Renal cortex interstitium (tissue), 11 donors: ENCODE measurements at regions not wholly inside any gene's neighbourhood (a gene's known extent, or its start where the extent isn't known, plus 50 kb on each side); places are given as distances from the start of the nearest gene placed in this dataset.

Experiments used
- DNase-seq, 11 donors: peaks; one replicate each; pipeline ENCODE4 v3.0.0-alpha.2; 2013; ENCODE audit warnings: low read depth in 9 of 11, low spot score in 4 of 11; ENCODE audit errors: extremely low read depth in 1 of 11

- no peak for DNase-seq
These were observed 67.5 kb upstream of the SPATA13 start for GRCh38 chr13:24093047-24093446.

GRCh38 chr13:24096659-24097058 lies 63.9 kb upstream of the SPATA13 start:
- DNase-seq, result no peak

GRCh38 chr13:24097064-24097463 lies 63.5 kb upstream of the SPATA13 start:
- no peak for DNase-seq

GRCh38 chr13:24097667-24098066 lies 62.9 kb upstream of the SPATA13 start:
- DNase-seq, result no peak

GRCh38 chr13:24099490-24099889 lies 61.0 kb upstream of the SPATA13 start:
- no peak for DNase-seq

- no peak for DNase-seq
These were observed 60.3 kb upstream of the SPATA13 start for GRCh38 chr13:24100188-24100587.

- no peak for DNase-seq
These were observed 56.6 kb upstream of the SPATA13 start for GRCh38 chr13:24103782-24104372.

- no peak for DNase-seq
These were observed 55.8 kb upstream of the SPATA13 start for GRCh38 chr13:24104723-24105122.

GRCh38 chr13:24106429-24106828 lies 54.1 kb upstream of the SPATA13 start:
- no peak for DNase-seq

- DNase-seq, result no peak
These were observed 52.4 kb upstream of the SPATA13 start for GRCh38 chr13:24107955-24108614.

GRCh38 chr13:24108615-24108965 lies 51.9 kb upstream of the SPATA13 start:
- DNase-seq, result no peak

- DNase-seq, result no peak
These were observed 50.5 kb upstream of the SPATA13 start for GRCh38 chr13:24110011-24110410.
